Neural progenitor cell (in vitro differentiated cells): ENCODE measurements at regions not wholly inside any gene's neighbourhood (a gene's known extent, or its start where the extent isn't known, plus 50 kb on each side); places are given as distances from the start of the nearest gene placed in this dataset.

ENCODE experiments used
- DNase-seq: peaks from one replicate; pipeline ENCODE4 v3.0.0-alpha.2; 2016; ENCODE audit warnings: low spot score
- H2AFZ ChIP-seq: fragments of 200-600 bp; sonication (generic); replicated peaks from 2 replicates; pipeline ENCODE4 v1.6.1; 2016; ENCODE audit warnings: antibody characterized with exemption
- H3F3A ChIP-seq: fragments of 200-600 bp; sonication (generic); 2 replicates; pipeline ENCODE4 v1.6.1; 2016; ENCODE audit warnings: antibody characterized with exemption, low read depth
- H3K27ac ChIP-seq: fragments of 200-600 bp; sonication (generic); 2 replicates; pipeline ENCODE4 v1.5.1; 2016; ENCODE audit warnings: mild to moderate bottlenecking
- H3K27me3 ChIP-seq: fragments of 200-600 bp; sonication (generic); 2 replicates; pipeline ENCODE4 v1.6.1; 2016; ENCODE audit warnings: mild to moderate bottlenecking, moderate library complexity
- H3K36me3 ChIP-seq: fragments of 200-600 bp; sonication (generic); 2 replicates; pipeline ENCODE4 v1.5.1; 2016
- H3K4me1 ChIP-seq: fragments of 200-600 bp; sonication (generic); 2 replicates; pipeline ENCODE4 v1.6.1; 2016; ENCODE audit warnings: mixed run types
- H3K4me2 ChIP-seq: fragments of 200-600 bp; sonication (generic); 2 replicates; pipeline ENCODE4 v1.6.1; 2016
- H3K4me3 ChIP-seq: fragments of 200-600 bp; sonication (generic); 2 replicates; pipeline ENCODE4 v1.5.1; 2016
- H3K79me2 ChIP-seq: fragments of 200-600 bp; sonication (generic); 2 replicates; pipeline ENCODE4 v1.6.1; 2016; ENCODE audit warnings: low read depth
- H3K9ac ChIP-seq: fragments of 200-600 bp; sonication (generic); 2 replicates; pipeline ENCODE4 v1.6.1; 2016
- H3K9me3 ChIP-seq: fragments of 200-600 bp; sonication (generic); 2 replicates; pipeline ENCODE4 v1.5.1; 2016; ENCODE audit warnings: low read depth
- H4K20me1 ChIP-seq: fragments of 200-600 bp; sonication (generic); 2 replicates; pipeline ENCODE4 v1.6.1; 2016; ENCODE audit warnings: low read depth
- H3K27ac Mint-ChIP-seq: 3 replicates; pipeline ENCODE4 v1.8.0; 2021; ENCODE audit warnings: mixed read lengths
- H3K27me3 Mint-ChIP-seq: 2 replicates; pipeline ENCODE4 v1.8.0; 2022; ENCODE audit warnings: low read depth, mild to moderate bottlenecking, inconsistent platforms, moderate library complexity, mixed read lengths; ENCODE audit not compliant: insufficient read depth
- H3K36me3 Mint-ChIP-seq: 3 replicates; pipeline ENCODE4 v1.8.0; 2021; ENCODE audit warnings: mixed read lengths
- H3K4me1 Mint-ChIP-seq: 3 replicates; pipeline ENCODE4 v1.8.0; 2021; ENCODE audit warnings: mixed read lengths
- H3K4me3 Mint-ChIP-seq: 3 replicates; pipeline ENCODE4 v1.8.0; 2021; ENCODE audit warnings: mild to moderate bottlenecking, moderate library complexity, mixed read lengths
- H3K9me3 Mint-ChIP-seq: 3 replicates; pipeline ENCODE4 v1.8.0; 2020; ENCODE audit warnings: mixed read lengths
- EZH2 ChIP-seq: fragments of 200-600 bp; sonication (generic); IDR thresholded peaks from 2 replicates; pipeline ENCODE4 v1.6.1; 2017; ENCODE audit warnings: antibody characterized with exemption, mild to moderate bottlenecking, moderate library complexity
- EZH2phosphoT487 ChIP-seq: fragments of 200-600 bp; sonication (generic); IDR thresholded peaks from 2 replicates; pipeline ENCODE4 v1.6.1; 2017; ENCODE audit warnings: antibody characterized with exemption
- TF ChIP-seq, protein P1 (sequence below): fragments of 200-600 bp; sonication (generic); IDR thresholded peaks from 2 replicates; pipeline ENCODE4 v1.5.1; 2017; ENCODE audit warnings: antibody characterized with exemption, mild to moderate bottlenecking

DNA sequence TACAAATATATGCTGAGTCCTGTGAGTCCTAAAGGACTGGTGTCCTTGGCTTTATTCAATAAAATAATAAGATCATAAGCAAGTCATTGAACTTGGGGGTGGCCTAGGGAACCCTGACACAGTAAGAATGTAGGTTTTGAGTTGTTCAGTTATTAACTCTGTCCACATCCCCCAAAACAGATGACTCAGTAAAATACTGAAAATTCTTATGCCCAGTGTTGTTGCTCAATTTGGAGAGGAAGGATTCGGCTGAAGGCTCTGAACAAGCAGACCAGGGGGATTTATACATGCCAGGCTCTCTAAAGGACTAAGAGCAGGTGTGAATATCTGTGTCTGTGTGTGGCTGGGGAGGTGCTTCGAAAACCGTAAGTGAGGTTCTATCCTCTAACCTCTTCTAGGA, 173.7 kb downstream of the RMI1 start:
- DNase-seq = no peak
- H4K20me1 ChIP-seq = no peaks in the 10 kb centered on the region
- no peaks in the 10 kb centered on the region for H3K36me3 ChIP-seq
- H3K27me3 ChIP-seq = peaks cover 100% of the 10 kb centered on the region
- H3F3A ChIP-seq = peaks cover 9% of the 10 kb centered on the region
- no peak overlapping the region for H3K4me2 ChIP-seq
- peaks cover 10% of the 10 kb centered on the region for H3K4me1 ChIP-seq
- H3K4me3 ChIP-seq = no peak overlapping the region
- H3K9me3 ChIP-seq = no peaks in the 10 kb centered on the region
- Mint-ChIP-seq H3K36me3 (no peaks in the 10 kb centered on the region), H3K9me3 (no peaks in the 10 kb centered on the region), H3K4me3 (no peak overlapping the region), H3K27ac (no peak overlapping the region), H3K27me3 (peaks cover 2% of the 10 kb centered on the region), H3K4me1 (no peaks in the 10 kb centered on the region)
- TF ChIP-seq, protein P1, sequence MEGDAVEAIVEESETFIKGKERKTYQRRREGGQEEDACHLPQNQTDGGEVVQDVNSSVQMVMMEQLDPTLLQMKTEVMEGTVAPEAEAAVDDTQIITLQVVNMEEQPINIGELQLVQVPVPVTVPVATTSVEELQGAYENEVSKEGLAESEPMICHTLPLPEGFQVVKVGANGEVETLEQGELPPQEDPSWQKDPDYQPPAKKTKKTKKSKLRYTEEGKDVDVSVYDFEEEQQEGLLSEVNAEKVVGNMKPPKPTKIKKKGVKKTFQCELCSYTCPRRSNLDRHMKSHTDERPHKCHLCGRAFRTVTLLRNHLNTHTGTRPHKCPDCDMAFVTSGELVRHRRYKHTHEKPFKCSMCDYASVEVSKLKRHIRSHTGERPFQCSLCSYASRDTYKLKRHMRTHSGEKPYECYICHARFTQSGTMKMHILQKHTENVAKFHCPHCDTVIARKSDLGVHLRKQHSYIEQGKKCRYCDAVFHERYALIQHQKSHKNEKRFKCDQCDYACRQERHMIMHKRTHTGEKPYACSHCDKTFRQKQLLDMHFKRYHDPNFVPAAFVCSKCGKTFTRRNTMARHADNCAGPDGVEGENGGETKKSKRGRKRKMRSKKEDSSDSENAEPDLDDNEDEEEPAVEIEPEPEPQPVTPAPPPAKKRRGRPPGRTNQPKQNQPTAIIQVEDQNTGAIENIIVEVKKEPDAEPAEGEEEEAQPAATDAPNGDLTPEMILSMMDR = no peak
- TF ChIP-seq EZH2phosphoT487 (no peak), EZH2 (no peak)
- H3K79me2 ChIP-seq = no peaks in the 10 kb centered on the region
- H3K9ac ChIP-seq = no peak overlapping the region
- no peak overlapping the region for H3K27ac ChIP-seq
- no peak overlapping the region for H2AFZ ChIP-seq

DNA sequence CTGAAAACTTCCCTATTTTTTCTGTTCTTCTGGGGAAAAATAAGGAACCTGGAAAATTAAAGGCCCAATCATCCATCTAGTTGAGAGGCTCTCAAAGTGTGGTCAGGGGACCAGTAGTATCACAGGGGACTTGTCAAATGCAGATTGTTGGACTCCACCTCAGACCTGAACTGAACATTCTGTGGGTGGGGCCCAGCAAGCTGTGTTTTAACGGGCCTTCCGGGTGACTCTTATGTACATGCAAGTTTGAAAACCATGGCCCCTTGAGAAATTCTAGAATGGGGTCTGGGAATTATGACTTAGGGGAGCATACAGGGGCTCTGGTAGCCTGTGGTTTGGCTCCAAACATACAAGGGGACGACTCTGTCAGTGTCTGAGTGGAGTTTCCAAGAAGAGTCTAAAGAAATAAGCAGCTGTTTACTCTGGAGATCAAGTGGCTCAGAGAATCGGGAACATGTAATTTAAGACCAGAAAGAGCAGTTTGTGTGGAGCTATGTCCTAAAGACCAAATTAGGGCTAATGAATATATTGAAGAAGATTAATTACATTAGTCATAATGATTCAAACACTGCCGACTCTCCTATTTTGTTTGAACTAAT, 177.4 kb downstream of the SLC28A3 start:
- Mint-ChIP-seq H3K4me3 (no peak overlapping the region), H3K9me3 (no peaks in the 10 kb centered on the region), H3K27ac (no peak overlapping the region), H3K36me3 (no peaks in the 10 kb centered on the region), H3K27me3 (peaks cover 4% of the 10 kb centered on the region), H3K4me1 (peaks cover 3% of the 10 kb centered on the region)
- H3K79me2 ChIP-seq = no peaks in the 10 kb centered on the region
- no peaks in the 10 kb centered on the region for H4K20me1 ChIP-seq
- no peak overlapping the region for H3K4me3 ChIP-seq
- H3K9ac ChIP-seq = no peak overlapping the region
- TF ChIP-seq EZH2 = no peak
- TF ChIP-seq EZH2phosphoT487 = no peak
- TF ChIP-seq, protein P1 = no peak
- H3K27me3 ChIP-seq = peaks cover 30% of the 10 kb centered on the region
- no peaks in the 10 kb centered on the region for H3K4me1 ChIP-seq
- no peaks in the 10 kb centered on the region for H3K9me3 ChIP-seq
- H2AFZ ChIP-seq = no peak overlapping the region
- no peak overlapping the region for H3K4me2 ChIP-seq
- no peaks in the 10 kb centered on the region for H3F3A ChIP-seq
- DNase-seq = no peak
- no peaks in the 10 kb centered on the region for H3K36me3 ChIP-seq
- no peak overlapping the region for H3K27ac ChIP-seq

DNA sequence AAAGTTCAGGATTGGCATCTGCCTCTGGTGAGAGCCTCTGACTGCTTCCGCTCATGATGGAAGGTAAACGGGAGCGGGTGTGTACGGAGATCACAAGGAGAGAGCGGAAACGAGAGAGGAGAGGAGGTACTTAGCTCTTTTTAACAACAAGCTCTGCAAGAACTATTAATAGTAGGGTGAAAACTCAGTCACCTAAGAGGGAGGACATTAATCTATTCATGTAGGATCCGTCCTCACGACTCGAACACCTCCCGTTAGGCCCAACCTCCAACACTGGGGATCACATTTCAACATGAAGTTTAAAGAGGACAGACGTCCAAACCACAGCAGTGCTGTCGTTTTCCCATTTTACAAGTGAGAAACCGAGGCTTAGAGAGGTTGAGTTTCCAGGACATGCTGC, 173.7 kb downstream of the SLC28A3 start:
- H3K4me1 ChIP-seq = no peaks in the 10 kb centered on the region
- no peaks in the 10 kb centered on the region for H3F3A ChIP-seq
- no peaks in the 10 kb centered on the region for H3K9me3 ChIP-seq
- H4K20me1 ChIP-seq = no peaks in the 10 kb centered on the region
- Mint-ChIP-seq H3K9me3 (no peaks in the 10 kb centered on the region), H3K27ac (no peak overlapping the region), H3K4me3 (no peak overlapping the region), H3K27me3 (peaks cover 2% of the 10 kb centered on the region), H3K4me1 (peaks cover 3% of the 10 kb centered on the region), H3K36me3 (no peaks in the 10 kb centered on the region)
- H3K27ac ChIP-seq = no peak overlapping the region
- no peaks in the 10 kb centered on the region for H3K27me3 ChIP-seq
- DNase-seq = no peak
- H3K79me2 ChIP-seq = no peaks in the 10 kb centered on the region
- no peak overlapping the region for H3K4me2 ChIP-seq
- no peaks in the 10 kb centered on the region for H3K36me3 ChIP-seq
- no peak overlapping the region for H3K9ac ChIP-seq
- H2AFZ ChIP-seq = no peak overlapping the region
- TF ChIP-seq EZH2 (no peak), EZH2phosphoT487 (no peak)
- TF ChIP-seq, protein P1 = no peak
- H3K4me3 ChIP-seq = no peak overlapping the region
